ENCODE measurements at regions not wholly inside any gene's neighbourhood (a gene's known extent, or its start where the extent isn't known, plus 50 kb on each side); places are given as distances from the start of the nearest gene placed in this dataset.

DNA sequence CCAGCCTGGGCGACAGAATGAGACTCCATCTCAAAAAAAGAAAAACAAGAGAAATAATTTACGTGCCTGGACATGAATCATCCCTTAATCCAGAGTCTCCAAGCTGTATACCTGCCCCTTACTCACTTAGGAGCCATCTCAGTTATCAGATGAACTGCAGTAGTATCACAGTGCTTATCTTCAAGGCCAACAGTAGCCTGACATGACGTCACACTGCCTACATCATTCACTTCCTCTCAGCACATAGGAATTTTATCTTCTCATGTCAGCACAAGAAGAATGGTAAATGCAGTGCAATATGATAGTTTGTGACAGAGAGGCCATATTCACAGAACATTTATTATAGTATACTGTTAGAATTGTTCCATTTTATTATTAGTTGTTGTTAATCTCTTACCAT is 216.6 kb downstream of the SS18 start:
- TF ChIP-seq CTCF (IDR thresholded peaks at IDR 0.05) (no peak), POLR2A (IDR thresholded peaks at IDR 0.05) (no peak)
